ENCODE measurements at regions not wholly inside any gene's neighbourhood (a gene's known extent, or its start where the extent isn't known, plus 50 kb on each side); places are given as distances from the start of the nearest gene placed in this dataset.

DNA sequence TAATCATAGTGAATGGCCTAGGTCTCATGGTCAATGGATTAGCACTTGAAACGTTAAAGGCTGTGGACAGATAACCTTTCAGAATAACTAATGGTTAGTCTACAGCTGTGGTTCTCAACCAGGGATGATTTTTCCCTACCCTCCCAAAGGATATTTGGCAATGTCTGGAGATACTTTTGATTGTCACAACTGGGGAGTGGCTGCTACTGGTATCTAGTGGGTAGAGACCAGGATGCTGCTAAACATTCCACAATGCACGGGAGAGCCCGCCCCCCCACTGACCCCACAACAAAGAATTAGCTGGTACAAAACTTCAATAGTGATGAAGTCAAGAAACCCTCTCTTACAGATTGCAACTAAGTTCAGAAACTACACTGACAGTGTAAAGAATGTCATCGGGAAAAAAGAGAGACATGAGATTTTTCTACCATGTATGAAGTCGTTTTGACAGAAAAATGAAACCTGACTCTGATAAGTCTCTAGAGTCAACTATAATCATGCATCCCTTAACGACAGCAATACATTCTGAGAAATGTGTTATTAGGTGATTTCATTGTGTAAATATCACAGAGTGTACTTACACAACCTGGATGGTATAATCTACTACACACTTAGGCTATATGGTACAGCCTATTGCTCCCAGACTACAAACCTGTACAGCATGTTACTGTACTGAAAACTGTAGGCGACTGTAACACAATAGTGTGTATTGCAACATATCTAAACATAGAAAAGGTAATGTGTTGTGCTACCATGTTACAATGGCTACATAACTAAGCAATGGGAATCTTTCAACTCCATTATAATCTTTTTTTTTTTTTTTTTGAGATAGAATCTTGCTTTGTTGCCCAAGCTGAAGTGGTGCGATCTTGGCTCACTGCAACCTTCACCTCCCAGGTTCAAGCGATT, 49.7 kb upstream of the PRDX6 start:
- peaks cover 16% of the 10 kb centered on the region; the same call in 1 of the 2 replicates for H3K4me1 ChIP-seq (ENCODE audit: control insufficient read depth, insufficient read depth, low read length)
- in situ Hi-C loops (cut with HindIII; ENCODE audit: low pct_unique_long_range_greater_than_20kb, low sequenced_read_pairs): no loop called here
- H3K9me3 ChIP-seq (ENCODE audit: control insufficient read depth, insufficient read depth, low read depth, low read length): no peaks in the 10 kb centered on the region
- ATAC-seq (no peak), DNase-seq (ENCODE audit: low read depth, low spot score) (no peak)
- intact Hi-C loops (cut with micrococcal nuclease; ENCODE audit: unreplicated experiment): no loop called here
- POLR2A ChIA-PET: no interaction called here
- no peak overlapping the region for H3K27ac ChIP-seq (ENCODE audit: low read length)
- no peaks in the 10 kb centered on the region for H3K27me3 ChIP-seq (ENCODE audit: control insufficient read depth, insufficient read depth, low read length)
- BruUV-seq (replicated peaks): no TSS peak
- no peaks in the 10 kb centered on the region for H3K36me3 ChIP-seq (ENCODE audit: control insufficient read depth, insufficient read depth, low read length)
- no peak overlapping the region for H3K4me3 ChIP-seq (ENCODE audit: low read depth in 2 of 2, low read length in 2 of 2)
- TF ChIP-seq SIN3A (IDR thresholded peaks at IDR 0.05; ENCODE audit: borderline replicate concordance, insufficient read depth, low read depth, low read length): no peak
- no peak for TF ChIP-seq POLR2AphosphoS5 (IDR thresholded peaks at IDR 0.05; ENCODE audit: low read depth, low read length)
- TF ChIP-seq, protein P1, sequence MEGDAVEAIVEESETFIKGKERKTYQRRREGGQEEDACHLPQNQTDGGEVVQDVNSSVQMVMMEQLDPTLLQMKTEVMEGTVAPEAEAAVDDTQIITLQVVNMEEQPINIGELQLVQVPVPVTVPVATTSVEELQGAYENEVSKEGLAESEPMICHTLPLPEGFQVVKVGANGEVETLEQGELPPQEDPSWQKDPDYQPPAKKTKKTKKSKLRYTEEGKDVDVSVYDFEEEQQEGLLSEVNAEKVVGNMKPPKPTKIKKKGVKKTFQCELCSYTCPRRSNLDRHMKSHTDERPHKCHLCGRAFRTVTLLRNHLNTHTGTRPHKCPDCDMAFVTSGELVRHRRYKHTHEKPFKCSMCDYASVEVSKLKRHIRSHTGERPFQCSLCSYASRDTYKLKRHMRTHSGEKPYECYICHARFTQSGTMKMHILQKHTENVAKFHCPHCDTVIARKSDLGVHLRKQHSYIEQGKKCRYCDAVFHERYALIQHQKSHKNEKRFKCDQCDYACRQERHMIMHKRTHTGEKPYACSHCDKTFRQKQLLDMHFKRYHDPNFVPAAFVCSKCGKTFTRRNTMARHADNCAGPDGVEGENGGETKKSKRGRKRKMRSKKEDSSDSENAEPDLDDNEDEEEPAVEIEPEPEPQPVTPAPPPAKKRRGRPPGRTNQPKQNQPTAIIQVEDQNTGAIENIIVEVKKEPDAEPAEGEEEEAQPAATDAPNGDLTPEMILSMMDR (IDR thresholded peaks at IDR 0.05): no peak
- TF ChIP-seq, protein P2, sequence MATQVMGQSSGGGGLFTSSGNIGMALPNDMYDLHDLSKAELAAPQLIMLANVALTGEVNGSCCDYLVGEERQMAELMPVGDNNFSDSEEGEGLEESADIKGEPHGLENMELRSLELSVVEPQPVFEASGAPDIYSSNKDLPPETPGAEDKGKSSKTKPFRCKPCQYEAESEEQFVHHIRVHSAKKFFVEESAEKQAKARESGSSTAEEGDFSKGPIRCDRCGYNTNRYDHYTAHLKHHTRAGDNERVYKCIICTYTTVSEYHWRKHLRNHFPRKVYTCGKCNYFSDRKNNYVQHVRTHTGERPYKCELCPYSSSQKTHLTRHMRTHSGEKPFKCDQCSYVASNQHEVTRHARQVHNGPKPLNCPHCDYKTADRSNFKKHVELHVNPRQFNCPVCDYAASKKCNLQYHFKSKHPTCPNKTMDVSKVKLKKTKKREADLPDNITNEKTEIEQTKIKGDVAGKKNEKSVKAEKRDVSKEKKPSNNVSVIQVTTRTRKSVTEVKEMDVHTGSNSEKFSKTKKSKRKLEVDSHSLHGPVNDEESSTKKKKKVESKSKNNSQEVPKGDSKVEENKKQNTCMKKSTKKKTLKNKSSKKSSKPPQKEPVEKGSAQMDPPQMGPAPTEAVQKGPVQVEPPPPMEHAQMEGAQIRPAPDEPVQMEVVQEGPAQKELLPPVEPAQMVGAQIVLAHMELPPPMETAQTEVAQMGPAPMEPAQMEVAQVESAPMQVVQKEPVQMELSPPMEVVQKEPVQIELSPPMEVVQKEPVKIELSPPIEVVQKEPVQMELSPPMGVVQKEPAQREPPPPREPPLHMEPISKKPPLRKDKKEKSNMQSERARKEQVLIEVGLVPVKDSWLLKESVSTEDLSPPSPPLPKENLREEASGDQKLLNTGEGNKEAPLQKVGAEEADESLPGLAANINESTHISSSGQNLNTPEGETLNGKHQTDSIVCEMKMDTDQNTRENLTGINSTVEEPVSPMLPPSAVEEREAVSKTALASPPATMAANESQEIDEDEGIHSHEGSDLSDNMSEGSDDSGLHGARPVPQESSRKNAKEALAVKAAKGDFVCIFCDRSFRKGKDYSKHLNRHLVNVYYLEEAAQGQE (IDR thresholded peaks at IDR 0.05; ENCODE audit: insufficient read depth in 1 of 2, low read depth in 2 of 2, low read length in 1 of 2): no peak
- TF ChIP-seq TCF7L2 (IDR thresholded peaks at IDR 0.05; ENCODE audit: low read depth, low read length): no peak
- CTCF ChIA-PET: interaction anchor here (0.7 kb wide), 2 partner anchors 659 to 1024 kb away, joined by 8 to 10 read pairs; no protein-coding TSS in a partner anchor
